Retinal pigment epithelial cell (primary cell): ENCODE measurements at regions not wholly inside any gene's neighbourhood (a gene's known extent, or its start where the extent isn't known, plus 50 kb on each side); places are given as distances from the start of the nearest gene placed in this dataset.
"Not testable (repeated sequence)": the region's sequence is repeated elsewhere in the genome, so short reads cannot be mapped to it uniquely, and the experiment has no call there.

Experiments
- DNase-seq: peaks from one replicate; pipeline ENCODE4 v3.0.0-alpha.2; 2010; ENCODE audit warnings: low read depth
- H3K4me3 ChIP-seq: 2 replicates; pipeline ENCODE4 v1.5.1; 2011; ENCODE audit warnings: mild to moderate bottlenecking, low read length, control low read depth, moderate library complexity
- CTCF ChIP-seq: conservative IDR thresholded peaks from 2 replicates; pipeline ENCODE4 v1.5.1; 2011; ENCODE audit warnings: low read depth, low read length, control low read depth, inconsistent platforms

GRCh38 chr9:81801190-81801589 lies 111.8 kb upstream of the TLE1 start:
- no peak overlapping the region for H3K4me3 ChIP-seq
- TF ChIP-seq CTCF = no peak
- DNase-seq = no peak

GRCh38 chr9:81804306-81804705 lies 115.0 kb upstream of the TLE1 start:
- no peak for DNase-seq
- no peak for TF ChIP-seq CTCF
- H3K4me3 ChIP-seq = no peak overlapping the region

GRCh38 chr9:81811688-81812087 lies 116.5 kb upstream of the SPATA31D4 start:
- DNase-seq, H3K4me3 ChIP-seq: not testable (repeated sequence)

GRCh38 chr9:81814401-81814793 lies 113.8 kb upstream of the SPATA31D4 start:
- TF ChIP-seq CTCF = no peak
- DNase-seq = no peak
- H3K4me3 ChIP-seq = no peak overlapping the region

GRCh38 chr9:81814794-81815464 lies 113.3 kb upstream of the SPATA31D4 start:
- no peak overlapping the region for H3K4me3 ChIP-seq
- DNase-seq = no peak
- no peak for TF ChIP-seq CTCF

- TF ChIP-seq CTCF = no peak
- no peak overlapping the region for H3K4me3 ChIP-seq
- no peak for DNase-seq
Observed at GRCh38 chr9:81815781-81816180, 112.4 kb upstream of the SPATA31D4 start.

- H3K4me3 ChIP-seq = no peak overlapping the region
- no peak for DNase-seq
- TF ChIP-seq CTCF = no peak
Observed at GRCh38 chr9:81819155-81819554, 109.1 kb upstream of the SPATA31D4 start.
